ENCODE measurements at regions not wholly inside any gene's neighbourhood (a gene's known extent, or its start where the extent isn't known, plus 50 kb on each side); places are given as distances from the start of the nearest gene placed in this dataset.

DNA sequence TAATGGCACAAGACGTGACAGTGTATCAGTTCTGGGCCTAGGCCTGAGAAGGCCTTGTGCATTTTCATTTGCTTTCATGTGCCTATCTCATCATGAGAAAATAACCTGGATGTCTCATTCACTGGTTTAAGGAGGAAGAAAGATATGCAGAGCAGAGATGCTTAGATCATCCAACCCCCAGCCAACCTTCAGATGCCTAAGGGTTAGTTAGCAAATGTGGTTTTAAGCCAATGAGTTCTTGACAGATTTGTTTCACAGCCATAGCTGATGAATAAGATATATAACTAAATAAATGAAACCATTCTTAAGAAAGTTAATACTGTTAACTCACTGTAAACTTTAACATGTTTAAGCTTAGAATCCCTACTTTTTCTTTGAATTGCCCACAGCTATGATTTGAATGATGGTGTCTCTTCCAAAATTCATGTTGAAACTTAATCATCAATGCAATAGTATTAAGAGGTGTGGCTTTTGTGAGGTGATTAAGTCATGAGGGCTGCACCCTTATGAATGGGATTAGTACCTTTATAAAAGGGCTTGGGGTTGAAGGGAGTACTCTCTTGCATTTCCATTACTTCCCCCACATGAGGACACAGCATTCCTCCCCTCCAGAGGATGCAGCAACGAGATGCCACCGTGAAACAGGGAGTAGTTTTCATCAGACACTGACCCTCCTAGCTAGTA, 324.6 kb upstream of the TBC1D5 start:
- Histone ChIP-seq H3K27ac (no peak overlapping the region), H3K9me3 (ENCODE audit: low read depth) (no peaks in the 10 kb centered on the region), H3K4me3 (no peak overlapping the region), H3K4me1 (ENCODE audit: low read depth) (no peaks in the 10 kb centered on the region), H3K27me3 (no peaks in the 10 kb centered on the region), H3K36me3 (no peaks in the 10 kb centered on the region)
- no peak for DNase-seq (ENCODE audit: low read depth in 1 of 2, low spot score in 1 of 2)
- TF ChIP-seq CTCF (IDR thresholded peaks at IDR 0.05; ENCODE audit: low read depth, low read length), result no peak

GRCh38 chr3:18064586-18064985, 322.2 kb upstream of the TBC1D5 start:
- Histone ChIP-seq H3K4me1 (ENCODE audit: low read depth) (no peaks in the 10 kb centered on the region), H3K36me3 (no peaks in the 10 kb centered on the region), H3K27ac (no peak overlapping the region), H3K4me3 (no peak overlapping the region), H3K9me3 (ENCODE audit: low read depth) (no peaks in the 10 kb centered on the region), H3K27me3 (no peaks in the 10 kb centered on the region)
- no peak for TF ChIP-seq CTCF (IDR thresholded peaks at IDR 0.05; ENCODE audit: low read depth, low read length)
- no peak for DNase-seq (ENCODE audit: low read depth in 1 of 2, low spot score in 1 of 2)

DNA sequence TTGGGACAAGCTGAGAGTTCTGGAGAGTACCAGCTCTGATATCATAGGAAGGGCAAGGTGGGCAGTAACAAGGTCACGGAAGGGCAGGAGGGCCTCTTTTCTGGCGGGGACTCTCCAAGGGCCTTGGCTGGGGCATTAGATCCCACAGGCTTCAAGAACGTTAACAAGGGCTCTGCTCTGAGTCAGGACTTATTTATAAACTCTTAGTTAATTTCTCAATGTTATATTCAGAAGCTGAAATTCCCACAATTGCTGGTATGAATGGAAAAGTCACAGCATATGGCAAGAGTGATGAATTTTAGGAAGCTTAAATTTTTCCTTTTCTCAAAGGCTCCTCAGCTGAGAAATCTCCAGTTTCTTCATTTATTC, 320.2 kb upstream of the TBC1D5 start:
- Histone ChIP-seq H3K27ac (no peak overlapping the region), H3K9me3 (ENCODE audit: low read depth) (no peaks in the 10 kb centered on the region), H3K4me3 (no peak overlapping the region), H3K4me1 (ENCODE audit: low read depth) (no peaks in the 10 kb centered on the region), H3K27me3 (no peaks in the 10 kb centered on the region), H3K36me3 (no peaks in the 10 kb centered on the region)
- no peak for TF ChIP-seq CTCF (IDR thresholded peaks at IDR 0.05; ENCODE audit: low read depth, low read length)
- DNase-seq (ENCODE audit: low read depth in 1 of 2, low spot score in 1 of 2), result no peak

DNA sequence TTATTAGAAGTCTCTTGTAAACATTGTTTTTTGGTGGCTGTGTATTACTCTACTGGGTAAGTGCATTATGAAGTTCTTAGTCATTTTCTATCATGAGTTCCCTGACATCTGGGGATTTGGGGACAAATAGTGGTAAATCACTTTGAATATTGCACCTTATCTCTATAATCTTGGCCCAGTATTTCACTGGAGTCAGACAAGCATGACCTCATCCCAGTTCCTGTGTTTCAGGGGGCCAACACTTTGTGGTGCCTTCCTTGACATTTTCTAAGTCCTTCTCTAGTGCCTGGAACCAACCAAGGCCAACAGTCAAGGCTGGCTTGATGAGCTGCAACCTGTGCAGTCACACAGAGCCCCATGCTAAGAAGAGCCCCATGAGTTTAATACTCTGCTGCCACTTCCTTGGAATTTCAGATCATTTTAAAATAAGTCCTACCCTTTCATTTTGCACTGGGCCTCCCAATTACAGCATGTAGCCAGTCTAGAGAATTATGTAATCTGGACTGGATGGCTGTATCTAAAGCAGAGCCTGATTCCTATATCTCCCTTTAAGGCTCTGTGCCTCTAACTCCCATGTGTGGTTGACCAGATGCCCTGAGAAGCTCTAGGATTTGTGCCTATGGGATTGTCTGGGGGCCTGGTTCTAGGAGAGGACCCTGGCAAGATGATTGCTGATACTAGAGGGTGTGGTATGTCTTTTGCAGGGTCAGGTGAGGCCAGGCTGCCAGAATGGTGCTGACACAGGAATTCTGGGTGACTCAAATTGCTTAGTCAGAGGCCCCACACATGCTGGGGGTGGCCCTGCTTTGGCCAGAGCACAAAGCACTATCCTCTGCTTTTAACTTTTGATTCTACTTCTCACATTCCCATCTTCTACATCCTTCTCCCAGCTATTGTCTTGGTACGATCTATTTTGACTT, 319.6 kb upstream of the TBC1D5 start:
- H3K4me1 ChIP-seq (ENCODE audit: low read depth), result no peaks in the 10 kb centered on the region
- no peak for TF ChIP-seq CTCF (IDR thresholded peaks at IDR 0.05; ENCODE audit: low read depth, low read length)
- no peak for DNase-seq (ENCODE audit: low read depth in 1 of 2, low spot score in 1 of 2)
- H3K27ac ChIP-seq, result no peak overlapping the region
- H3K4me3 ChIP-seq, result no peak overlapping the region
- no peaks in the 10 kb centered on the region for H3K9me3 ChIP-seq (ENCODE audit: low read depth)
- H3K27me3 ChIP-seq, result no peaks in the 10 kb centered on the region
- H3K36me3 ChIP-seq, result no peaks in the 10 kb centered on the region

GRCh38 chr3:18058666-18059065, 316.2 kb upstream of the TBC1D5 start:
- no peak overlapping the region for H3K27ac ChIP-seq
- DNase-seq (ENCODE audit: low read depth in 1 of 2, low spot score in 1 of 2), result no peak
- no peaks in the 10 kb centered on the region for H3K27me3 ChIP-seq
- TF ChIP-seq CTCF (IDR thresholded peaks at IDR 0.05; ENCODE audit: low read depth, low read length), result no peak
- H3K4me1 ChIP-seq (ENCODE audit: low read depth), result no peaks in the 10 kb centered on the region
- H3K4me3 ChIP-seq, result no peak overlapping the region
- H3K36me3 ChIP-seq, result no peaks in the 10 kb centered on the region
- H3K9me3 ChIP-seq (ENCODE audit: low read depth), result no peaks in the 10 kb centered on the region

Data from cardiac muscle cell (in vitro differentiated cells and primary cell).